K562 (cell line): ENCODE measurements at regions not wholly inside any gene's neighbourhood (a gene's known extent, or its start where the extent isn't known, plus 50 kb on each side); places are given as distances from the start of the nearest gene placed in this dataset.

Experiments used
- ATAC-seq: fragments of 200-7000 bp; cut with Tn5 transposase; 3 replicates; pipeline ENCODE4 v1.9.1; 2020; ENCODE audit warnings: moderate library complexity
- BruUV-seq: library from RNA; stranded (reverse); fragments of 400-500 nt; replicated peaks from 2 replicates; lab custom pipeline; 2021; lab: Mats Ljungman, UMichigan
- CTCF ChIA-PET: fragments of 300-600 bp; formaldehyde crosslinking; extraction: SDS; loops from one replicate; lab custom pipeline; 2021; ENCODE audit warnings: low intra/inter-chr PET ratio; lab: Yijun Ruan, JAX
- POLR2A ChIA-PET: fragments of 300-600, 350-650 bp; sonication (Branson Sonifier 250); formaldehyde crosslinking; extraction: SDS; loops from one replicate; lab custom pipeline; 2021; ENCODE audit warnings: antibody characterized with exemption, inconsistent platforms; lab: Yijun Ruan, JAX
- DNase-seq, 4 experiments: peaks; one replicate each; pipeline versions ENCODE4 v3.0.0 to v3.0.0-alpha.2; 2011 to 2018; ENCODE audit warnings: low spot score in 3 of 4, mixed read lengths in 3 of 4; ENCODE audit errors: extremely low read depth in 1 of 4
- FAIRE-seq: peaks from 2 replicates; lab custom pipeline; 2011; peaks lifted over from hg19 to GRCh38; lab: Jason Lieb, UNC
- H2AFZ ChIP-seq: 2 replicates; pipeline ENCODE4 v1.6.0; 2011; ENCODE audit warnings: low read depth, low read length, control low read depth, inconsistent platforms
- H3K27ac ChIP-seq: fragments of 200-600 bp; 3 replicates; pipeline ENCODE4 v1.8.0; 2011; ENCODE audit warnings: low read depth, mild to moderate bottlenecking, control low read depth, inconsistent platforms, low read length, moderate library complexity, mixed read lengths; ENCODE audit errors: extremely low read depth
- H3K27me3 ChIP-seq, 2 experiments: fragments of 300-600 bp in 1 of 2; 2 replicates in 1 of 2; 3 replicates in 1 of 2; pipeline versions ENCODE4 v1.6.0 to v1.8.0; 2011; ENCODE audit warnings: inconsistent platforms in 2 of 2, low read length in 2 of 2, mild to moderate bottlenecking in 1 of 2, mixed read lengths in 1 of 2, moderate library complexity in 1 of 2; ENCODE audit not compliant: control insufficient read depth in 2 of 2, insufficient read depth in 2 of 2
- H3K36me3 ChIP-seq: fragments of 300-600 bp; 3 replicates; pipeline ENCODE4 v1.8.0; 2011; ENCODE audit warnings: mild to moderate bottlenecking, low read length, inconsistent platforms; ENCODE audit not compliant: control insufficient read depth, insufficient read depth
- H3K4me1 ChIP-seq, 2 experiments: fragments of 200-600 bp in 1 of 2; replicated peaks in 1 of 2; 2 replicates in 1 of 2; 3 replicates in 1 of 2; pipeline versions ENCODE4 v1.5.1 to v1.8.0; 2011; ENCODE audit warnings: inconsistent platforms in 2 of 2, low read length in 2 of 2, mild to moderate bottlenecking in 1 of 2, mixed read lengths in 1 of 2, moderate library complexity in 1 of 2; ENCODE audit not compliant: control insufficient read depth in 2 of 2, insufficient read depth in 2 of 2
- H3K4me2 ChIP-seq: 2 replicates; pipeline ENCODE4 v1.6.1; 2011; ENCODE audit warnings: low read length, control low read depth, inconsistent platforms, mixed read lengths; ENCODE audit not compliant: insufficient read depth
- H3K4me3 ChIP-seq: fragments of 200-600 bp; sonication (generic), shearing (Covaris generic); 2 replicates; pipeline ENCODE4 v1.5.1; 2016; ENCODE audit warnings: control low read depth, inconsistent platforms
- H3K79me2 ChIP-seq: fragments of 200-600 bp; 3 replicates; pipeline ENCODE4 v1.8.0; 2011; ENCODE audit warnings: low read length, inconsistent platforms; ENCODE audit not compliant: control insufficient read depth, insufficient read depth
- H3K9ac ChIP-seq, 2 experiments: 2 replicates each; pipeline versions ENCODE4 v1.6.0 to v1.6.1; 2011; ENCODE audit warnings: low read depth in 2 of 2, low read length in 2 of 2, control low read depth in 1 of 2, inconsistent platforms in 1 of 2, mild to moderate bottlenecking in 1 of 2, mixed read lengths in 1 of 2; ENCODE audit not compliant: insufficient read depth in 1 of 2
- H3K9me1 ChIP-seq: one replicate; pipeline ENCODE4 v1.6.0; 2011; ENCODE audit warnings: inconsistent platforms, mild to moderate bottlenecking, low read length, moderate library complexity; ENCODE audit not compliant: control insufficient read depth, insufficient read depth
- H3K9me3 ChIP-seq: replicated peaks from 2 replicates; pipeline ENCODE4 v1.5.1; 2011; ENCODE audit warnings: low read depth, low read length, inconsistent platforms; ENCODE audit not compliant: control insufficient read depth, insufficient read depth
- H4K20me1 ChIP-seq: replicated peaks from 2 replicates; pipeline ENCODE4 v1.6.1; 2011; ENCODE audit warnings: low read length, inconsistent platforms, mixed read lengths; ENCODE audit not compliant: control insufficient read depth, insufficient read depth
- CXXC5 ChIP-seq: fragments of 250-450 bp; sonication (Bioruptor Pico); IDR thresholded peaks from 2 replicates; pipeline ENCODE4 v1.8.0; 2022; ENCODE audit warnings: inconsistent platforms, mild to moderate bottlenecking, moderate library complexity
- PPARD ChIP-seq: fragments of 250-450 bp; sonication (Bioruptor Pico); IDR thresholded peaks from 2 replicates; pipeline ENCODE4 v1.8.0; 2022; ENCODE audit warnings: inconsistent platforms, mild to moderate bottlenecking, moderate library complexity
- SREBF2 ChIP-seq: sonication (generic); formaldehyde crosslinking; IDR thresholded peaks from 2 replicates; pipeline ENCODE4 v1.4.0; 2020; ENCODE audit warnings: mild to moderate bottlenecking, missing genetic modification reagents
- SRF ChIP-seq, 2 experiments: fragments of 250-450, 450-650 bp in 1 of 2; sonication (Bioruptor Pico) in 1 of 2; sonication (generic) in 1 of 2; formaldehyde crosslinking; IDR thresholded peaks; 2 replicates each; pipeline versions ENCODE4 v1.5.0 to v1.5.1; 2020 to 2022; ENCODE audit warnings: mild to moderate bottlenecking in 1 of 2, missing genetic modification reagents in 1 of 2
- ZKSCAN8 ChIP-seq: fragments of 200-800 bp; sonication (Bioruptor generic); IDR thresholded peaks from 2 replicates; pipeline ENCODE4 v1.6.1; 2016; ENCODE audit warnings: missing genetic modification characterization, missing compliant biosample characterization
- ZNF507 ChIP-seq: conservative IDR thresholded peaks from 2 replicates; pipeline ENCODE4 v1.6.1; 2017; ENCODE audit warnings: missing genetic modification characterization, missing compliant biosample characterization
- WGBS: fragments of 100-300 bp; shearing (Covaris generic); methylation state at CpG from one replicate; pipeline ENCODE4 v1.1.6; 2016; ENCODE audit warnings: low coverage, mixed read lengths; ENCODE audit not compliant: insufficient coverage; ENCODE audit errors: missing lambda C conversion rate; 5-methylcytosine and 5-hydroxymethylcytosine counted together
- in situ Hi-C: fragments of 300-500 bp; cut with MboI; formaldehyde crosslinking; loops from 4 replicates; pipeline ENCODE4 v1.15.0; 2018; ENCODE audit warnings: inconsistent platforms, mixed read lengths
- intact Hi-C: fragments of 100-400 bp; cut with micrococcal nuclease; formaldehyde crosslinking; loops from 2 replicates; pipeline ENCODE4 v1.14.2; 2022
- TF ChIP-seq, protein P1 (sequence below): fragments of 450-650 bp; formaldehyde crosslinking; conservative IDR thresholded peaks from 2 replicates; pipeline ENCODE4 v1.4.0; 2022; ENCODE audit warnings: mild to moderate bottlenecking, missing genetic modification characterization

DNA sequence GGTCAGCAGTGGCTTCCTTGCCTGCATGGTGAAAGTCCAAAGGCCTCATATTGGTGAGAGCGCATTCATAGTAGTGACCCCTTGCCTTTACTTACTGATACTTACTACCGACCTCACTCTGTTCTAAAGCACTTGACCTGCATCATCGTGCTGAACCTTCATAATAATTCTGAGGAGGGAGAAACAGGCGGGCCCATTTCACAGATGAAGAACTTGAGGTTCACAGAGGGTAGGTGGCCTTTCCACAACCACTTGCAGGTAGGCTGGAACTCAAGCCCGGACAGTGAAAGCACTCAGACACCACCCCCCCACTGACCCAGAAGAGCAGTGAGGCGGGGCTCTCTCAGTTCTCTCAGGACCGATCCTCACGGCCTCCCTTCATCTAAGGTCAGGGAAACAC lies 149.4 kb upstream of the CHST15 start:
- no peaks in the 10 kb centered on the region for H3K9me3 ChIP-seq
- POLR2A ChIA-PET, result no interaction called here
- no peak for TF ChIP-seq PPARD (CRISPR knock-in tag)
- no peak for TF ChIP-seq ZNF507
- no peak for TF ChIP-seq SREBF2
- TF ChIP-seq SRF (CRISPR knock-in tag; IDR thresholded peaks at IDR 0.05), result no peak
- no peak for TF ChIP-seq ZKSCAN8 (CRISPR knock-in tag)
- TF ChIP-seq CXXC5 (CRISPR knock-in tag), result no peak
- TF ChIP-seq, protein P1, sequence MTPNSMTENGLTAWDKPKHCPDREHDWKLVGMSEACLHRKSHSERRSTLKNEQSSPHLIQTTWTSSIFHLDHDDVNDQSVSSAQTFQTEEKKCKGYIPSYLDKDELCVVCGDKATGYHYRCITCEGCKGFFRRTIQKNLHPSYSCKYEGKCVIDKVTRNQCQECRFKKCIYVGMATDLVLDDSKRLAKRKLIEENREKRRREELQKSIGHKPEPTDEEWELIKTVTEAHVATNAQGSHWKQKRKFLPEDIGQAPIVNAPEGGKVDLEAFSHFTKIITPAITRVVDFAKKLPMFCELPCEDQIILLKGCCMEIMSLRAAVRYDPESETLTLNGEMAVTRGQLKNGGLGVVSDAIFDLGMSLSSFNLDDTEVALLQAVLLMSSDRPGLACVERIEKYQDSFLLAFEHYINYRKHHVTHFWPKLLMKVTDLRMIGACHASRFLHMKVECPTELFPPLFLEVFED (CRISPR knock-in tag), result no peak
- TF ChIP-seq, all 486 proteins: peak for 0
- FAIRE-seq, result no peak
- WGBS, result 10% methylated on average over 8 of the region's 8 CpGs
- no TSS peak for BruUV-seq
- Histone ChIP-seq H3K9me1 (no peaks in the 10 kb centered on the region), H3K79me2 (no peaks in the 10 kb centered on the region), H3K9ac (no peak overlapping the region), H2AFZ (no peak overlapping the region), H3K4me3 (no peak overlapping the region), H3K27ac (no peak overlapping the region), H3K36me3 (no peaks in the 10 kb centered on the region), H3K27me3 (peaks cover 0 to 13% of the 10 kb centered on the region in 2 experiments; a peak in 1 of 5 replicates), H3K4me1 (no peaks in the 10 kb centered on the region; a peak in 1 of 5 replicates), H3K4me2 (no peak overlapping the region), H4K20me1 (no peaks in the 10 kb centered on the region)
- in situ Hi-C loops, result no loop called here
- ATAC-seq, result no peak
- CTCF ChIA-PET, result no interaction called here
- no peak for DNase-seq
- intact Hi-C loops, result no loop called here
